Right lung (tissue), 2 donors: ENCODE measurements at regions not wholly inside any gene's neighbourhood (a gene's known extent, or its start where the extent isn't known, plus 50 kb on each side); places are given as distances from the start of the nearest gene placed in this dataset.
"Not testable (repeated sequence)": the region's sequence is repeated elsewhere in the genome, so short reads cannot be mapped to it uniquely, and the experiment has no call there.

ENCODE experiments used
- DNase-seq, 2 donors: peaks; one replicate each; pipeline ENCODE4 v3.0.0-alpha.2; 2013

GRCh38 chrX:109782994-109783700 is 50.1 kb upstream of the ACSL4 start:
- no peak for DNase-seq

DNA sequence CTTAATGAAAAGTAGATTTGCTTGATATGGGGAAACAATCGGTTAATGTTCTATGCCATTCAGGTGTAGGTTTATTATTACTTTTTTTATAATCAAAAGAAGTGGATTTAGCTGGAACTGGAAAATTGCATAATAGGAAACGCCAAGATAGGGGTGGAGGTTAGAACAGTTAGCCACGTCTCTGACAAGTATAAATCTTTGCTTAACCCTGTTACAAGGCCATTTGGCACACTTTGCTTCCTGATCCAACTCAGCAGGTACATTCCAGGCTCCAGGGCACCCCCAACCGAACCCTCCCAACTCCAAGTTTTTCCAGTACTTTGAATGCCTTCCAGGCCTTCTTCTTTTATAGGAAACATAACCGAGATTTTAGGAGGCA is 50.6 kb upstream of the ACSL4 start:
- no peak for DNase-seq

DNA sequence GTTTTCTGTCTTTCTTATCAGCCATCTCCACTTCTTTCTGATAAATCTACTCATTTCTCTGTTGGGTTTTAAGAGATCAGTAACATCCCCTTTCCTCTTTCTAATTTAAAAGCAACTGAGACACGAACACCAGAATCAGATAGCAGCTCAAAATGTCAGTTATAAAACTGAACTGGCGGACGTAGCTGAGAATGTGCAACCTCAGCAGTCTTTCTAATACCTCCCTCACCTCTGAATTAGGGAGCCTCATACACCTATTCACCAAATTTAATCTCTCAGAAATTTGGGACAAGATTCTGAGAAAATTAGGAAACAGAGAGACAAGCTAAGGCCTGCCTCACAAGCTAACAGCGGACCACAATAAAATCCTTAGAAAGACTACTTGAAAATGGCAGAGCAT is 52.0 kb upstream of the ACSL4 start:
- no peak for DNase-seq

DNA sequence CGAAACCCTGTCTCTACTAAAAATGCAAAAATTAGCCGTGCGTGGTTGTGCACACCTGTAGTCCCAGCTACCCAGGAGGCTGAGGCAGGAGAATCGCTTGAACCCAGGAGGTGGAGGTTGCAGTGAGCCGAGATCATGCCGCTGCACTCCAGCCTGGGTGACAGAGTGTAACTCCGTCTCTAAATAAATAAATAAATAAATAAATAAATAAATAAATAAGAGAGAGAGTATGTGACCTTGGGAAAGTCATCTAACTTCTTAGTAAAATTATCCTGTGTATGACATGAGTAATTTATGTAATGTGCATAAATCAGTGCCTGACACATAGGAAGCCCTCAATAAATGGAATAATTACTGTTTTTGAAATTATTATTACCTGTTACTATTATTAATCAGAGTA is 57.5 kb upstream of the ACSL4 start:
- DNase-seq: not testable (repeated sequence)

GRCh38 chrX:109793191-109793590 is 60.1 kb upstream of the ACSL4 start:
- no peak for DNase-seq

GRCh38 chrX:109795682-109796081 is 62.6 kb upstream of the ACSL4 start:
- no peak for DNase-seq

DNA sequence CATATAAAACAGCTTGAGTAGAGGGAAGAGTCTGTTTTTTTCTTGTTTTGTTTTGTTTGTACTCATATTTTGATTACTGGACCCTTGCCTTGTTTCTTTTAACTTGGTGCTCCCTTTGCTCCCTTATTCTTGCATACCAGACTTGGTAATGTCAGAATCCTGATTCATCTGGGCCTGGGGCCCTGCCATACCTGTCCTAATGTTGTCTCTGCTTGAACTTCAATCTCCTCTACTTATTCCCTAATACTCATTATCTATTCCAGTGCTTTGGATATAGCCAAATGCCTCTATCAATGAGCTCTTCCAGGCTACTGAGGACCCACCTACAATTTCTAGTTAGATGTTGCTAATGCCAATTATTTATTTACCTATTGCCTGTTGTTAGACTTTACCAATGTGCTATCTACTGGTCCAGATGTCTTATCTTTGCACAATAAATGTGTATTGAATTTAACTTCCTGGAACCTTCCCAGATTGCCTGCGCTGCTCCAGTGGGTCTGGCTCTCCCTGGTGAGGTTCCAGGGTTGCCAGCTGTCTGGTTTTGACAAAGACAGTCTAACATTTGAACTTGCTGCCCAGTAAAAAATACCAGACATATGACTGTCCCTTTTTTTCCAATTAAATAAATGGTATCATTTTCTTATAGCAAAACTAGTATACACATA is 64.4 kb upstream of the ACSL4 start:
- no peak for DNase-seq

DNA sequence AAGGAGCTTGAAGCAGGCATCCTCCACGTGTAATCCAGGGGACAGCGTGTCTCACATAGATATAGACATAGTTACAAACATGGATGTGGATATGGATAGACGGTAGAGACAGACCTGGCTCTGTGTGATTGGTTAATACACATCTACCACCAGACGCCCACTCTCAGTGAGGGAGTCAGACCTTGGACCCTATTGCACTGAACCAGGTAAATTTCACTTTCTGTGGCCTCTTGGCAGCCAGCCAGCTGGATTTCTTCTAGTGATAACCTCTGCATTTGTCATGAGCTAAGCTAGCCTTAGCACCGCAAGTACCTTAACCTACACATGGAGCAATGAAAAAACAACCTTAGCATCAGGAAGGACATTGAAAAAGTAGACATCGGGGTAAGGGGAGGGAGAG is 79.2 kb upstream of the ACSL4 start:
- no peak for DNase-seq

- DNase-seq: no peak
Measured at GRCh38 chrX:109813236-109813635, 80.2 kb upstream of the ACSL4 start.

DNA sequence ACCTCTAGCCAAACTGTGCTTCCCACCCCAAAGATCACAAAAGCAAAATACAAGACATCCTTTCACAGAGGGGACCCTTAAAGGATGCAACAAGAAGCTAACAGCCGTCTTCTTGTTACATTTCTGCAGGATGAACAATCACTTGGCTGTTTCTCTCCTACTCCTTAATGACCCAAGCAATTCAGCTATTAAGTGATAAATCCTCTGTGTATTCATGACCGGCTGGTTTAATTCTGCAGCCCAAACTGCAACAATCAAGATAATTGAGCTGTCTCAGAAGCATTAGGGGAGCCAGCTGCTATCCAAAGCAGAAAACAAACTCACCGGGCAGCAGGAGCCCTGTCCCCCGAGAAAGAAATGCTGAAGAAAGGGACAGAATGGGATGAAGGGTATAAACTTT is 85.9 kb upstream of the ACSL4 start:
- DNase-seq: no peak

DNA sequence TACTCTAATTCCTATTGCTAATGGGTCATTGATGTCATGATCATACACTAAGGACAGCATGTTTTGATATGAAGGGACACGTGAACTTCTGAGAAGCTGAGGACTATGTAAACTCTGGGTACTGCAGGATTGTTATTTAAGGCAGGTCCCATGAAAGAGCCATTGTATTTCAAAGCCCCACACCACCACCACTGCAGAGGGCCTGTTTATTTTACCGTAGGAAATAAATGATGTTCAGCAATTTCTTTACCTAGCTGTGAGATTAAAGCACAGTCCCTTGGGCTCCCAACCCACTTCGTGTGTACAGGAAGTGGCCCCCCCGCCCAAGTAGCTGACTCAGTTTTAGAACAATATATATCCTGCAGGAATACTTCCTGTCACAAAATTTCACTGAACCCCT is 89.8 kb upstream of the ACSL4 start:
- DNase-seq: no peak

DNA sequence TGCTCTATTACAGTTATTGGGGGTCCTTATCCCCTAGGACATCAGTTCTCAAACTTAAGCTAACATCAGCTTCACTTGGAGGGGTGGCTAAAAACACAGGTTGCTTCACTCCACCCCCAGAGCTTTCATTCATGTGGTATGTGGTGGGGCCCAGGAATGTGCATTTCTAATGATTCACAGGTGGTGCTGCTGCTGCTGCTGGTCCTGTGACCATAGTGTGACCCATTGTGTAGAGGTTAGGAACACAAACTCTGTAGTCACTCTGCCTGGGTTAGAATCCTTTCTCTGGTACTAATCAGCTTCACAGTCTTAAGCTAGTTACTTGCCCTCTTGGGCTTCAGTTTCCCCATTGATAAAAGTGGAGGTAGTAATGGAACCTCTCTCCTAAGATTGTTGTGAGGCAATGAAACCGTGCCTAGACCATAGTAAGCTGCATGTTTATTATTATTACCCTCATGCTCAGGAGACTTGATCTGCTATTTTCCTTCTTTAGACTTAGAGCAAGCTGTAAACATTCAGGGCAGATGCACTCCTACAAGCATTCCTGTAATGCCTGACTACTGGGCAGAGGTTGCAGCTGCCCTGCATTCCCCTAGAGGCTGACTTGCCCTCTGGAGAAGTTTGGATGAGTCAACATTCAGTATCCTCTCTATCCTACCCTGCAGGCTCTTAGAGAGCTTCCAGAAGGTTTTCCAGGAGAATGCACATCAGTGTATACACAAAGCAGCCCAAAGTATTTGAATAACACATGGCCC is 94.1 kb upstream of the ACSL4 start:
- DNase-seq: no peak

- no peak for DNase-seq
Measured at GRCh38 chrX:109827772-109828171, 94.7 kb upstream of the ACSL4 start.

- DNase-seq: no peak
Measured at GRCh38 chrX:109830157-109830703, 97.2 kb upstream of the ACSL4 start.

DNA sequence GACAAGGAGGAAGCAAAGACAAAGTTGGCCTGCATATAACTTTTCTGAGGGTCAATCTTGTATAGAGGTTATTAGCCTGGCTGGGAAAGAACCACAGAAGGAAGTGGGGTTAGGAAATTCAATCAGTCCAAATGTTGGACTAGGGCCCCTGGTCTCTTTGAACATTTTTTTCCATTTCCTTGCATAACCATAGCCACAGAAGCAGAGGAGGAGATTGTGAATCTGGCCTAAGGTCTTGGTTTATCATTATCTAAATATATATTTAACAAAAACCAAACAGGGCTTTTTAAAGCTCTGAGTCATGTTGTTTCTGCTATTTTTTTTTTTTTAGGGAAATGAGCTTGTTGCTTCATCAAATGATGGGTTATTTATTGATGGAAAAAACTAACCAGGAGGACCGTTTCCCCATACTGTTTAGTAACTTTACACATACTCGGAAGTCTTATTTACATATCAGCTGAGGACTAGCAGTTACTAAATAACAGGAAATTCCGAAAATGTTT is 97.7 kb upstream of the ACSL4 start:
- no peak for DNase-seq

- DNase-seq: no peak
Measured at GRCh38 chrX:109831326-109831985, 98.4 kb upstream of the ACSL4 start.

- no peak for DNase-seq
Measured at GRCh38 chrX:109839694-109840567, 106.9 kb upstream of the ACSL4 start.

- no peak for DNase-seq
Measured at GRCh38 chrX:109840585-109840984, 107.5 kb upstream of the ACSL4 start.

- no peak for DNase-seq
Measured at GRCh38 chrX:109841257-109841656, 108.2 kb upstream of the ACSL4 start.

DNA sequence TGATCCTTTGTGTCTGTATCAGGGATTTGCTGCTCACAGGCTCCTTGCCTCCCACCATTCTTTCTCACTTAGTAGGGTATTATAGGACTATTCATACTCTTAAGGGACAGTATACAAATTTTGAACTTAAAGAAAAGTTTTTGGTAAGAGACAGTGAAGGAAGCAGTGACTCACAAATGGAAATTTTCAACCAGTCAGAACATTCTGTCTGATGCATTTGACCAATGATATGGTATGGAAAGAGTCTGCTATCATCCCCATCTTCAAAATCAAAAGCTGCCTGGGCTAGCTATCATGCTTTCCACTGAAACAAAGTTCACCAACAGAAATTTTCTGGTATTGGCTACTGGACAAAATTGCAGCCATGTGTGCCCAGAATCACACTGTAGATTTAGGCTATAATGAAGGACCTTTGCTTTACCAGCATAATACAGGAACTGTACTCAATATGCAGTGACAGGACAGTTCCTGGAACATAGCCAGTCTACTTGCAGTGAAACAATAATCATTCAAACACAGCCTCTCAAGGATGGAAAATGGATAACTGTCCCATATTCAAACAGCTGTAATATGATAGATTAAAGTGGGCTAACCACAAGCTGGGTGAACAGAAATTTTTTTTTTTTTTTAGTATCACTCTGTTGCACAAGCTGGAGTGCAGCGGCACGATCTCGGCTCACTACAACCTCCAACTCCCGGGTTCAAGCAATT is 109.0 kb upstream of the ACSL4 start:
- no peak for DNase-seq
